T-helper 1 cell treated with Interleukin-12 subunit alpha and Interleukin-12 subunit beta and Interleukin-4 antibody, amounts not matched to agents 30 μg/mL and 1 μg/mL, for 36 hours (primary cell): ENCODE measurements at regions not wholly inside any gene's neighbourhood (a gene's known extent, or its start where the extent isn't known, plus 50 kb on each side); places are given as distances from the start of the nearest gene placed in this dataset.

Experiments
- H3K27ac Mint-ChIP-seq: one replicate; pipeline ENCODE4 v1.8.0; 2021; ENCODE audit warnings: mild to moderate bottlenecking, mixed read lengths
- H3K27me3 Mint-ChIP-seq: one replicate; pipeline ENCODE4 v1.8.0; 2021; ENCODE audit warnings: low read depth, mixed read lengths
- H3K36me3 Mint-ChIP-seq: one replicate; pipeline ENCODE4 v1.8.0; 2021; ENCODE audit warnings: low read depth, mixed read lengths
- H3K4me1 Mint-ChIP-seq: one replicate; pipeline ENCODE4 v1.8.0; 2021; ENCODE audit warnings: low read depth, mixed read lengths
- H3K4me3 Mint-ChIP-seq: one replicate; pipeline ENCODE4 v1.8.0; 2021; ENCODE audit warnings: mild to moderate bottlenecking, moderate library complexity, mixed read lengths
- H3K9me3 Mint-ChIP-seq: one replicate; pipeline ENCODE4 v1.8.0; 2021; ENCODE audit warnings: mixed read lengths

DNA sequence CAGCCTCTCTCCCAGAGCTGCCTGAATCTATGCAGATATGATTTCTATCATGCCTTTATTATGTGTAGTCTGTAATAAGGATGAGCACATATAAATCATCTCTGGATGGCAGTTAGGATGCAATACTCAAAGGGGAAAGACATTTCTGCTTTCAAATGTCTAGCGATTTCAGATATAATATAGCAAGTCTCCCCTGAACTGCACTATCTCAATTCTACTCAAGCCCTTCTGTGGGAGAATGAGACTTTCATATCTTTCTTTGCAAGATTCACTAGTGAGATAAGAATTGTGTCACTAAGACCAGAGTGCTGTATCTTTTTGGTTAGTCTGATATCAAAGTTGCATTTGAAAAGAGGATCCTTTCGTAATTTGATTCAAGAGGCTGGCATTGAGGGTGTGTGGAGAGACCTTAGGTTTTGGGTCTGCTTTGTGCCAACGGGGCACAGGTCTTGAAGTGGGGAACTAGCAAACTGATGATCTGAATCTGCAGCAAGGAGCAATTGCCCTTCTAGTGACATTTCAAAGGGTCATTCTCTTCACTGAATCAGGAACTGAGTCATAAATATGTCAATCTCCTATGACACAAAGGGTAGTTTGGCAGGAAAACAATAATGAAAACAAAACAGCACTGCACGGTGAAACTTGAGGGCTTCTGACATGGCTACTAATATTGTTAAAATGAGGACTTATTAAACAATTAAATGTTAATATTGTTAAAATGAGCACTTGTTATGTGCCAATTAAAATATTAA, 305.5 kb upstream of the CLINT1 start:
- Mint-ChIP-seq H3K9me3 (no peaks in the 10 kb centered on the region), H3K27me3 (peaks cover 8% of the 10 kb centered on the region), H3K4me3 (no peak overlapping the region), H3K36me3 (no peaks in the 10 kb centered on the region), H3K27ac (no peak overlapping the region), H3K4me1 (no peaks in the 10 kb centered on the region)

DNA sequence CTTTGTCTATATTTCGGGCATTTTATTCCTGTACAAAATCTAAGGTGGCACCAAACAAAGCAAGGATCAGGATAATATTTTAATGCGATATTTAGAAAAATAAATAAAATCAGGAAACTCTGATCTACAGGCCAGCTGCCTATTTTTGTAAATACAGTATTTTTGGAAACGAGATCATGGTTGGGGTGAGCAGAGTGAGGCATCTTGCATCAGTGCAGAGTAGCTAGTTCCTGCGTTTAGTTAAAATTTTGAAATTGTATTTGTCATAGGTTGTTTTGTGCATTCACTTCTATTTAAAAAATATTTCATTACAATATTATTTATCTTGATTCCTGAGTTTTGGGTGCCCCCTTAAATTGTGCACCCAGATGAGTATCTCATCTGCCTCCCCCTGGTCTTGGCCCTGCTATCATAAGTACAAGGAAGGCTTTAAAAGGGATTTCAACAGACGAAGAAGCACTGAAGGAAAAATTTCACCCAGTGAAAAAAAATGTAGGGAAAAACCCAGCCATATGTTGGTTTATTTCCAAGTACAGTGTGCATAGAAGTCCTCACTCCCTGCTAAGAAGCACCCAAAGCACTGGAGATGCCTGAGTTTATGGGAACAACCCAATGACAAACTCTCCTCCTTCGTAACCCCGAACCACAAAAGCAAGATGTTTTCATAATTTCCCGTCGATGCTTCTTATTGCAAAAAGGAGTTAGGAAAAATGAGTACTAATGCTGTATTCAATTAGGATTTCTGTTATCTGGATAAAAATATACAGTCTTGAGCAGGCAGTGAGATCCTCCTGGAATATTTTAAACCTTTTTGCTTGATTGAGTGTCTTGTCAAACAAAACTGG, 304.7 kb upstream of the CLINT1 start:
- Mint-ChIP-seq H3K27ac (no peak overlapping the region), H3K9me3 (no peaks in the 10 kb centered on the region), H3K4me1 (no peaks in the 10 kb centered on the region), H3K36me3 (no peaks in the 10 kb centered on the region), H3K27me3 (peaks cover 8% of the 10 kb centered on the region), H3K4me3 (no peak overlapping the region)

DNA sequence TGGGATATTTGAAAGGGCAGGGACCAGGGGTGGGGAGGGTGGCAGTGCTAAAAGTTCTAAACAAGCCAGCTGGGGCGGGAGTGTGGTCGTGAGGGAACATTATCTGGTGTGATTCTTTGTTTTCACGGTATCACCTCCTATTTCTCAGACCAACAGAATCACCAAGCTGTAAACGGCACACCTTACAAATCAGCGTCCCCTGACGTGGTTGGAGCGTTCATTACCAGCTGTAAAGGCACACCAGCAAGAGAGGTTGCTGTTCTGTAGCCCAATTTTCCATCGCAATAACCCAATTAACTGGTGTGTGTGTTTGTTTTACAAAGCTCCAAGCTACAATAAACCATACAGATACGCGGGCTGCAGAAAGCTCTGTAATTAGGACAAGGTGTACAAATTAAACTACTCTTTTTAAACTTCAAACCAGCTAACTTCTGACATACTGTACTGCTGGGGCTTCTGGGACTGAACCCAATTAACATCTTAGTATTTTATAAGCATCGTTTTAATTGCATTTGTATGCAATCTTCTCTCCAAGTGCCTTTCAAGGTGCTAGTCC, 303.6 kb upstream of the CLINT1 start:
- Mint-ChIP-seq H3K9me3 (no peaks in the 10 kb centered on the region), H3K4me3 (no peak overlapping the region), H3K27me3 (peaks cover 8% of the 10 kb centered on the region), H3K4me1 (no peaks in the 10 kb centered on the region), H3K36me3 (no peaks in the 10 kb centered on the region), H3K27ac (no peak overlapping the region)

DNA sequence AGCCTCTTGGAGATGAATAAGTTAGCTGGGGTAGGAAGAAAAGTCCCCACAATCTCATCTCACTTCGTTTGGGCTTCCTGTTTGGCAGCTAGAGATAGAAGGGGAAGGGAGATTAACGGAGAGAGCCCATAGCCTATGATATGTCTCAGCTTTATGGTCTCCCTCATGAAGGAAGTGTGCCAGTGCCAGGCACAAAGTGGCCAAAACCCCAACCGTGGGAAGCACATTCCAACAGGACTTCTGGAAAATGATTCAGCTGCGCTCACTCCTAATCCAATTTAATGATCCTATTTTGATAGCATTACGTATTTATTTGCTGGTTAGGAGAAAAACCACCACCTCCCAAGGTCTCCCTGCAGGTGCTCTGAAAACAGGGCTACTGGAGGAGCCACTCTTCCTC, 303.1 kb upstream of the CLINT1 start:
- Mint-ChIP-seq H3K36me3 (no peaks in the 10 kb centered on the region), H3K27me3 (peaks cover 8% of the 10 kb centered on the region), H3K4me1 (no peaks in the 10 kb centered on the region), H3K27ac (no peak overlapping the region), H3K9me3 (no peaks in the 10 kb centered on the region), H3K4me3 (no peak overlapping the region)

DNA sequence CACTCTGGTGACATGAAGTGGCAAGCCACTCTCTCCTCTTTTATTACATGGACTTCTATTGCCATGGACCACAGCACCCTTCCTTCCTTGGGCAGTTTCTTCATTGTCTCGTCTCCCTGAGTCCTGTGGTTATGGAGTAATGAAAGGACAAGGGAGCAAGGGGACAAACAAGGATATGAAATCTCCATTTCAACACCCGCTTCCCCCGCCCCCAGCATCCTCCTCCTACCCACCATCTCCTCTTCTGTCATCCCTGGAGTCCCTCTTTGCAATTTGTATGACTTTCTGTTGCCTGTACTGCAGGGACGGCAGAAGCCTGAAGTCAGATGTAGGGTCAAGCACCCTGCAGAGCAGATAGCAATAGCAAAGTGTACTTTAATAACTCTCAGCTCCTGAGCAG, 300.7 kb upstream of the CLINT1 start:
- Mint-ChIP-seq H3K9me3 (no peaks in the 10 kb centered on the region), H3K36me3 (no peaks in the 10 kb centered on the region), H3K4me1 (no peaks in the 10 kb centered on the region), H3K27ac (no peak overlapping the region), H3K4me3 (no peak overlapping the region), H3K27me3 (peaks cover 8% of the 10 kb centered on the region)

DNA sequence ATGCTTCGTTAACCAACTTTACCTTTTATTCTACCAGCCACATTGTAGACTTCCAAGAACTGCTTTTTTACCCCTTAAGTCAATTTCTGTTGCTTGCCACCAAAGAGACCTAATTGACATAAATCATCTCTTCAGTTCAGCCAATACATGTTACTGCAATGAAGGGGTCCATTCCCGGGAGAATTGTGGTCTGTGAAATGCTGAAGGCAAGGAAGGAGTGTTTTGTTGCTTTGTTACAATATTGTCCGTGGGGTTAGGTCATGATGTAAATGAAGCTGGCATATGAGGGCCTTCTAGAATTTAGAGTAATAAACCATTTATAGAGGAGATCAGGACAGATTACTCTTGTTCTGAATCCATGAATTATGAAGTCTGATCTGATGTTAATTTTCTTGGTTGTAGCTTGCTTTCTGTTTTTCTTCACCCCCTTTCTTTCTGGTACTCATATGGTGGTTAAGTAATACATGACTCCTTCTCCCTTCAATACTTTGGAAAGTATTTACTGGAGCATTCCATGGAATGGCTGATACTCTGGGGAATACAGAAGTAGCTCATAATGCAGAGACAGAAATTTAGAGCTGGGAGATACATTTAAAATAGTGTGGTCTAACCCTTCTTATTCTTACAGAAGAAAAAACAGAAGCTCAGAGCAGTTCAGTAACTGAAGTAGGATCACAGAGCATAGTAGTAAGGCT, 297.0 kb upstream of the CLINT1 start:
- no peak overlapping the region for H3K27ac Mint-ChIP-seq
- no peak overlapping the region for H3K4me3 Mint-ChIP-seq
- no peaks in the 10 kb centered on the region for H3K36me3 Mint-ChIP-seq
- H3K4me1 Mint-ChIP-seq, result no peaks in the 10 kb centered on the region
- no peaks in the 10 kb centered on the region for H3K27me3 Mint-ChIP-seq
- H3K9me3 Mint-ChIP-seq, result no peaks in the 10 kb centered on the region

DNA sequence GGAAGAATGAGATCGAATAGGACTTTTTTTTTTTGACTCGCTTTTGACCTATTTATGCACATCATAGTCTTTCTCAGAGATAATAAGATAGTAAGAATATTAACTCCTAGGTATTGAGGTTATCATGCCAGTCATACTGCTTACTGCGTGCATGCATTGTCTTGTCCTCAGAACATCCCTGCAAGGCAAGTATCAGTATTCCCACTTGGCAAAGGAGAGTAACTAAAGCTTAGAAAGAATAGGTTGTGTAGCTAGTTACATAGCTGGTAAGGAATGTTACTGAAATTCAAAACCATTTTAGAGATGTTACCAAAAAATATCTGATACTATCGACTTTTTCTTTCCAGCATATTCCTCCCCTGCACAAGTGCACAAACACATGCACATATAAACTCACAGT, 296.1 kb upstream of the CLINT1 start:
- H3K4me3 Mint-ChIP-seq, result no peak overlapping the region
- H3K36me3 Mint-ChIP-seq, result no peaks in the 10 kb centered on the region
- H3K9me3 Mint-ChIP-seq, result no peaks in the 10 kb centered on the region
- H3K27ac Mint-ChIP-seq, result no peak overlapping the region
- H3K4me1 Mint-ChIP-seq, result no peaks in the 10 kb centered on the region
- no peaks in the 10 kb centered on the region for H3K27me3 Mint-ChIP-seq

DNA sequence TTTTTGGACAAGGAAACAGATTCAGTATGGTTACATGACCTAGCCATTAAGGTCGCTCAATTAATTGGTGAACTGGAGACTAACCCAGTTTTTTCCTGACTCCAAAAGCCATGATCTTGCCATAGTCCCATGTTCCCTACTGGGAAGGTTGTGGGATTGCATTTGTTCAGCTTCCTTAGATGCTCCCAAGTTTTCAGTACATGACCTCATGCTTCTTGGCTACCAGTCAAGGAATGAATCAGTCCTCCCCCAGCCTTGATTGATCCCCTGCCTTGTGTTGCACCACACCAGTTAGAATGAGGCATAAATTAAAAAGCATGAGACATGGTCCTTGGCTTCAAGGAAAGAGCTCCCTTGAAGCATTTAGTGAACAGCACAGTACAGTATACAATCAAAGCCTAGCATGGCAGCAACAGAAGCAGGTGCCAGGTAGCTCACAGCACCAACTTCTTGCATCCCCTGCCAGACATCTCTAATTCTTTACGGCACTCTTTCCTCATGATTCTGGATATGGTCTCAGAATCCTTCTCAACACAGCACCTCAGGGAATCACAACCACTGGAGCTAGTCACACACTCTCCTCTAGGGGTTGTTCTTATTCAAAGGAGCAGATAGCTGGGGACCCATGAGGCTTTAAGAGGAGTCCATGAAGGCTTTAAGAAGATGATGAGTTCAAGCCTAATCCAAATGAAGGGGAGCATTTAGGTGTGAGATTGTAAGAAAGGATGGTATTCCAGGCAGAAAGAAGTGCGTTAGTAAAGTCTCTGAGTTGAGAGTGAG, 295.5 kb upstream of the CLINT1 start:
- Mint-ChIP-seq H3K36me3 (no peaks in the 10 kb centered on the region), H3K27me3 (no peaks in the 10 kb centered on the region), H3K4me3 (no peak overlapping the region), H3K4me1 (no peaks in the 10 kb centered on the region), H3K27ac (no peak overlapping the region), H3K9me3 (no peaks in the 10 kb centered on the region)

DNA sequence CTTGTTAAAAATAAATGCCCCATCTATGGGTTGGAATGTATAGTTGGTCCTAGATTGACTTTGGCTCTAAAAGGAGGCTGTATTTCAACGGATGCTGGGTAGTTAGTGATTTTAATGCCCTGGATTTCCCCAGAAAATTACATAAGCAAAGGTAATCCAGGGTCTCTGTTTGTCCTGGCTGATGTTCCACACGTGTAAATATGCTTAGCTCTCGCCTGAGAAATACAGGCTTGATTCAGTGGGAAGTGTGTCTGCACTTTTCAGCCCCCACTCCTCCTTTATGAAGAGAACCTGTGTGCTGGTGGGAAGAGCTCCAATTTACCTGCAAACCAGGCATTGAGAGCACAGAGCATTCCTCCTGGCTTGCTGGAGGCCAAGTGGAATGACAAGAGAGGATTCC, 294.6 kb upstream of the CLINT1 start:
- H3K36me3 Mint-ChIP-seq, result no peaks in the 10 kb centered on the region
- H3K27me3 Mint-ChIP-seq, result no peaks in the 10 kb centered on the region
- no peaks in the 10 kb centered on the region for H3K9me3 Mint-ChIP-seq
- H3K4me1 Mint-ChIP-seq, result no peaks in the 10 kb centered on the region
- no peak overlapping the region for H3K27ac Mint-ChIP-seq
- no peak overlapping the region for H3K4me3 Mint-ChIP-seq

DNA sequence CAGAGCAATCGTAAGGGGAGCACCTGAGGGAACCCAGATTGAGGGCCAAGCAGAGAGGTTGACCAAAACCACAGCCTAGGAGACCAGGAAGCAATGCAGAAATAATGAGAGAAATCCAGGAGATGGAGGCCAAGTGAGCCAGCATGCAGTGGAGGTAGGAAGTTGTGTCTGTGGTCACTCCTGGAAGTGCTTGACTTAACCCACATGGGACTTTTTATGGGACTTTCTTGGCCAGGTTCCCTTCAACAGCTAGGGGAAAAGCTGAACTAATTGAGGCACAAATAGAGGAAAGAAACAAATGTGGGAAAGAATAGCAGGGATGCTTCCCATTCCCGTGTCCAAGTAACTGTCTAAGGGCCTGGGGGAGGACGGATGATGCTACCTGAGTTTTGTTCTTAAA, 293.2 kb upstream of the CLINT1 start:
- H3K4me1 Mint-ChIP-seq, result no peaks in the 10 kb centered on the region
- no peak overlapping the region for H3K4me3 Mint-ChIP-seq
- no peaks in the 10 kb centered on the region for H3K9me3 Mint-ChIP-seq
- no peaks in the 10 kb centered on the region for H3K27me3 Mint-ChIP-seq
- H3K36me3 Mint-ChIP-seq, result no peaks in the 10 kb centered on the region
- H3K27ac Mint-ChIP-seq, result no peak overlapping the region

DNA sequence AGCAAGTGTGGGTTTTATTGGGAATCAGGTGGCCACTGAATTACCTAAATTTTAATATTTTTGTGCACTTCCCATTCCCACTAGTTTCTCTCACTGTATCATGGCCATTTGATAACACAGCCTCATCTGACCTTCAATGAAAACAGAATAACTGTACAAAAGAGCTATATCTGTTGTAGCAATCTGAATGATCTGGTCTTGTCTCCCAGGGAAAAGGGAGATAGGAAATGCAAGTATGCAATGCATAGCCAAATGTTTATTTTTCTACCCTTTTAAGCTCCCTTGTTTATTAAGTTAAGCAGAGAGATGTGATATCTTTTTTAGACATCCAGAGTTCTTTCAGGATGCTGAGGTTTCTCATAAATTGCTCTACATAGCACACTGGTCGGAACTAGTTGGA, 288.3 kb upstream of the CLINT1 start:
- Mint-ChIP-seq H3K4me1 (no peaks in the 10 kb centered on the region), H3K36me3 (no peaks in the 10 kb centered on the region), H3K4me3 (no peak overlapping the region), H3K27ac (no peak overlapping the region), H3K27me3 (no peaks in the 10 kb centered on the region), H3K9me3 (no peaks in the 10 kb centered on the region)

DNA sequence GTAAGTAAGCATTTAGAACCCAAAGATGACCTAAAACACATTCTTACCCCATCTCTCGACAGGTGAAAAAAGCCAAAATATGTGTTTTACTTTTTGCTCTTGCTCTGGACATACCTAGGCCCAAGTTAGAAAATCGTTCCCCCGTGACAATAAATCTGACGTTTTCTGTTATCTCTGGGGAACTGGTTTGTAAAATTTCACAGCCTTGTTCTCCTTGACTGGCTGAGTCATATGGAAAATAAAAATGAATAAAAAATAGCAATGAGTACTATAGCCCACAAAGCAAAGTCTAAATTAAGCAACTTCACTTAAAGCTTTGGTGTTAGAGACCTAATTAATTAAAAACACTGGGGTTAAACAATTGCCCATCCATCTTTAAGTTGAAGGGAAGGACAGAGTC, 286.9 kb upstream of the CLINT1 start:
- H3K4me3 Mint-ChIP-seq, result no peak overlapping the region
- no peaks in the 10 kb centered on the region for H3K4me1 Mint-ChIP-seq
- H3K9me3 Mint-ChIP-seq, result no peaks in the 10 kb centered on the region
- H3K36me3 Mint-ChIP-seq, result no peaks in the 10 kb centered on the region
- no peaks in the 10 kb centered on the region for H3K27me3 Mint-ChIP-seq
- no peak overlapping the region for H3K27ac Mint-ChIP-seq

DNA sequence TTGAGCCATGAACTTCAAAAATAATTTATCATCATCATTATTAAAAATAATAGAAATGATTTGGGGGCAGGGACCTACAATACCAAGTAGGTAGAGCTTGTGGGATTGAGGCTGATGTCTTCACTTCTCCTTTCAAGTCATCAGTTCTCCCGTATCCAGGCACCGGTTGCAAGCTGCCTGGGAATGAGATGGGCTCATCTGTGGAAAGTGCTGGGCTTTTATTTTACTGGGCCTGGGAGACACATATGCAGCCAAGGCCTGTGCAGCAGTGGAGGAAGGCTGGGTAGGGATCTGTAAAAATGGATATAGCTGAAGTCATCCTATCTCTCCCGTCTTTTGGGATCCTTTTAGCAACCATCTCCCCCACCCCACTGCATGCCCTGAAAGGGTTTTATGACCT, 284.1 kb upstream of the CLINT1 start:
- H3K9me3 Mint-ChIP-seq, result no peaks in the 10 kb centered on the region
- H3K4me3 Mint-ChIP-seq, result no peak overlapping the region
- H3K27me3 Mint-ChIP-seq, result peaks cover 4% of the 10 kb centered on the region
- H3K27ac Mint-ChIP-seq, result no peak overlapping the region
- no peaks in the 10 kb centered on the region for H3K4me1 Mint-ChIP-seq
- H3K36me3 Mint-ChIP-seq, result no peaks in the 10 kb centered on the region

DNA sequence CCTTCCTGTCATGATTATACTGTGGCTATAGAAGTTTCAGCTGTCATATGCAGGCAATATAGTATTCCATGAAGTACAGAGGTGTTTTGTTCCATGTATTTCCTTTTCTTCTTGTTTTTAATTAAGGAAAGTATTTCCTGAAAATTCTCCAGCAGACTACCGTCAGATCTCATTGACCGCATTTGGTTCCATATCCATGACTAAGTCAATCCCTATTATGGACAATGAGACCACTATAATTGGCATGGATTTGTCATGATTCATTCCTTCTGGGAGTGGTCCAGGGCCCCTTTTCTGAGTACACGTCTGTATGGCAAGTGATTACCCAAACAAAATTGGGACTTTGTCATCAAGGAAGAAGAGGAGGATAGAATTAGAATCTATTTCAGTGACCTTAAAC, 283.2 kb upstream of the CLINT1 start:
- Mint-ChIP-seq H3K9me3 (no peaks in the 10 kb centered on the region), H3K27ac (no peak overlapping the region), H3K27me3 (peaks cover 4% of the 10 kb centered on the region), H3K36me3 (no peaks in the 10 kb centered on the region), H3K4me1 (no peaks in the 10 kb centered on the region), H3K4me3 (no peak overlapping the region)
